HG02798 (cell line): ENCODE measurements at regions not wholly inside any gene's neighbourhood (a gene's known extent, or its start where the extent isn't known, plus 50 kb on each side); places are given as distances from the start of the nearest gene placed in this dataset.

Experiments used
- ATAC-seq: cut with Tn5 transposase; IDR thresholded peaks from one replicate; pipeline ENCODE4 v1.9.1; 2021; ENCODE audit warnings: mild to moderate bottlenecking; ENCODE audit not compliant: unreplicated experiment, poor library complexity

DNA sequence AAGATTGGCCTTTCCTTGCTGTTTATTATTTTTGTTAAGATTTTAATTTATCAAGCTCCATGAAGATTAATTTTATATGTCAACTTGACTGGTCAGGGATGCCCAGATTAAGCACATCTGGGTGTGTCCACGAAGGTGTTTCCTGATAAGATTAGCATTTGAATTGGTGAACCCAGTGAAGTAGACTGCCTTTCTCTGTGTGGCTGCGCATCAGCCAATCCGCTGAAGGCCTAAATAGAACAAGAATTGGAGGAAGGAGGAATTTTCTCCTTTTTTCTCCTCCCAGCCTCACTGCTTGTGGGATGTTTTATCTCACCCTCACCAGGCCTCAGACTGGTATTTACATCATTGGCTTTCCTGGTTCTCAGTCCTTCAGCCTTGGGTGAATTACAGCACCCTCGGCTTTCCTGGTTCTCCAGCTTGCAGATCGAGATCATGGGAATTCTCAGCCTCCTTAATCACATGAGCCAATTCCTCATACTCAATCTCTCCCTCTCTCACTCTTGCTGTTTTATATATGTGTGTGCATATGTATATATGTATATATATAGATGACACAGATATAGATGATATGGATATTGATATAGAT is 135.4 kb upstream of the SPEF2 start:
- ATAC-seq, result no peak

DNA sequence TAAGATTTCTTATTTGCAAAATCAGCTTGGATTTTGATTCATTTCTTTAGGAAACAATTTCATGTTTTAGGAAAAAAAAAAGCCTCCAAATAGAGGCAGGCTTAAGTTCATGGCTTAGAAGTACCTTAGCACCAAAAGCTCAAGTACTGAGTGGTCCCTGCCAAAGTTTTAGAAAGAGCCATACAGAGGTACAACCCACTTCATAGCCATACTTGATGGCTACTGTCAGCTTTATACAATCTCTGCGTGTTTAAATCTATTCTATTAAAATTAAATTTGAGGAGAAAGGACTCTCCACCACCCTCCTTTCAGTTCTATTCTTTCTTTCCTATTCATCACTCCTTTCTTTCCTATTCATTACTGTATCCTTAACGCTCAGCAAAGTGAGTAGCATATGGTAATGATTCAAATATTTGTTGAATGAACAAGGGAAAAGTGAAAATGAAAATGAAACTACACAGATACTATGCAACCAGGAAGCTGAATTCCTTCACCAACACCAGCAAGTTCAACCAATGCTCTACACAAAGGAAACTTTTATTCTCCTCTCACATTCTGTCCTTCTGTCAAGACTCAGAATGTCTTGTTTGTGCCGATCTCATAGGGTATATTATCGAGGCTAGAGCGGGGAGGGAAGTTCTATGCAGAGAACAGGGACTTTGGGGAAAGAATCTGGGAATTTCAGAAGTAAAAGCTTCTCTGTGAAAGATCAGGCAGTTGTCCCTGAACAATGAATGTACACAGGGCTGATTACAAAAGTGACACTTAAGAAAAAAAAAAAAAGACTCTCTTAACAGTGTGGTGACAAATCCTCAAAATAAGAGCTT is 138.6 kb upstream of the SPEF2 start:
- ATAC-seq, result peak; percentile 79

DNA sequence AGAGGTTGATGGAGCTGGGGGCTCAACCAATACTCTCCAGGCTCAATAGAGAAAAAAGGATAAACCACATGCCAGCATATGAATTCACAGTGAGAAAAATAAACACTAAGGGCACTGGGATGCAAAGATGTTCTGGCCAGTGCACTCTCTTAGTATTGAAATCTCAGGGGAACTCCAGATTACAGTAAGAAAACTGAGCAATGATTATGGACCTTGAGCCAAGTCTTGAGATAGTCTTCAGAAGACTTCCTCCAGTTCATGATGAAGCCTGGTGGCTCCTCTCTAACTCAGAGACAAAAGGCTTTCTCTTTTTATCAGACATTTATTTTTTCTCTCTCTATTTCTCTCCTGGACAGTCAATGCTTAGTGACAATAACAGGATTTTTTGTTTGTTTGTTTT is 139.8 kb upstream of the SPEF2 start:
- ATAC-seq, result no peak

DNA sequence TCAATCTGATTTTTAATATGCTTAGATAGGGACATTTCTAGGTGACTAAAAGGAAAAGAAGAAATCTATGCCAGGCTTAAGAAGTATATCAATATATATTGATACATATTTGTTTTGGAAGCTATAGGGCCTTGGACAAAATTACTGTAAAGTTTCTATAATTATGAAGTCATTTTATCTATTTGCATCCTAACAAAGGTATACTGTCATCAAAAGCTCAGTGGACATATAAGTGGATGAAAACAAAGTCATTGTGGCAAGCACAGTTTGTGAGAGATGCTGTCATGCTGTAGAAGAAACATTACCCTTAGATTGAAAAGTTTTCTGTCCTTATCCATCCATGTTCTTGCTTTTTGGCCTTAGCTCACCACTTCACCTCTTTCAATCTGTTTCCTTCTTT is 140.3 kb upstream of the SPEF2 start:
- ATAC-seq, result no peak

DNA sequence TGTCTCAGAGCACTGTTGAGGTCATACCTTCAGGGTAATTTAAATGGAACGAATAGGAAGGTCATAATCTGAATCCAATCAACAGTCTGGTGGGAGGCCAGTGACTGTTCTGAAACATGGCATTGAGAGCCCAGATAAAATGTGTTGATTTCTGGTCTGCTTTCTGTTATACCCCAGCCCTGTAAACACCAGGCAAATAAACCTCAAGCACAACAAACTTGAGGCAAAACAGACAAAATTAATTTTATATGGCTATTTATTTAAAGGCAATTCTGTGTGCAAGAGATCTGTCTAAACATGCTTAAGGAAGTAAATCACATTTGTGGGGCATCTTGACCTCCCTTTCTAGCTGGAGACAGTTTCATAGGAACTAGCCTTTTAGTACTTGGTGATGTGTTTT is 140.9 kb upstream of the SPEF2 start:
- ATAC-seq, result no peak

DNA sequence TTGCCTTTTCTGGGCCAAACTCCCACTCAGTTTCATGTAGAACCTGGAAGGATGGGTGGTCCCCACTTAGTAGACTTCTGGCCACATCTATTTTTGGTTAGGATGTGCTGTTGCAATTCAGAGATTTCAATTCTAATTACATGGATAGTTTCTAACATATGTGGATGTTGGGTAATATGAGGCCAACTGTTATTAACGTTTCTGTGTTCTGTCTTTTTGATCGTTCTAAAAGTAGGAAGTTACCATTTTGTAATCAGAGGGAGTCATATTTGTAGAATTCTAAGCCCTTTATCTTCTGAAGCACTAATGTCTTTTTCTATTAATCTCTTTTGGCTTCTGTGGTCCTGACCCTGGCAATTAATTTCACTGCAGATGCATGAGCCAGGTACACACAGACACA is 141.6 kb upstream of the SPEF2 start:
- ATAC-seq, result no peak

DNA sequence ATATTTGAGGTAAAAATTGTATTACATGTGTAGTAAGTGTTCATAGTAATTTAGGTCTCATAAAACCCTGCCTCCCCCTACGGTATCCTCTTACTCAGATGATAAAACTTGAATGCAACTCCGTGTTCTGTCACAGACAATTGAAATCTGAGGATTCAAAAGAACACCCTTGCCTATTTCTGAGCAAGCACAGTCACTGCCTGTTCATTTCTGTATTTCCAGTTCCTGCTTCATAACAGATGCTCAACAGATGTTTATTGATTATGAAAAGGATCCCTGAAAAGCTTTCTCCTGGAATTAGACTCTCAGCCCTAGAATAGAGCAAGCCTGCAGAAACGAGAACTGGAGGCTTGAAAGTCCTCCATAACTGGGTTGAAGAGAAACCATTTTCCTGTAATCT is 144.1 kb upstream of the SPEF2 start:
- ATAC-seq, result no peak

DNA sequence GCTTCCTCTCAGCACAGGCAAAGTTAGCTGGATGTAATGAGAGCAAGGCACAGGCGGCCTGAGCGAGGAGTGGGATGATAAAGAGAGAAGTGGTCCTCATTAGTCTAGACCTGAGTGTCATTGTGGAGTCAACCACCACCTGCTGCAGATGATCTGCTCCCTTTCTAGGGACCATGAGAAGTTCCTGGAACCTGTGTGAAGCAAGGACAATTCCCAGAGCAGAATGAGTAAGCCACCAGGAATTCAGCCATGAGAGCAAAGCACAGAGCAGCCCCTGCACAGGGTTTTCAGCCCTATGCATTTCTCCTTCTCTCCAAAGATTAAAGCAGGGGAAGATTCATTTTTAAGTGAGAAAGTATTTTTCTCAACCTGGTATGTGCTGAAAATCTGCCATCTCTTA is 146.8 kb upstream of the SPEF2 start:
- no peak for ATAC-seq

DNA sequence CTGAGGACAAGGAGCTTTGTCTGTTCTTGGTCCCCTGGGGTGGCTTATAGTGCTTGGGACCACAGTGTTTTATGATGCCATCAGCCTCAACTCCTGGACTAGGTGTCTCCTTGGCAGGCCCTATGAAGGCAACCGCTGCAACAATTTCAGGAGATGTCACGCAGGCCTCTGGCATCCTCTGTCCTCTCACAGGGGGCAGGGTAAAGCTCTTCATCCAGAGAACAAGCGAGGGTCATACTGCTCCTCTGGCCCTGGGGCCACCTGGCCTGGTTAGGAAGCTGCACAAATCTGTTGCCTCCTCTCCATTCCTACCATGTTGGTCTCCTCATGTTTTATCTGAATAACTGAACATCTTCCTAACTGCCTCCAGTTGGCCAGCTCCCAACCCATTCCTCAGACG is 148.9 kb upstream of the SPEF2 start:
- ATAC-seq, result no peak

DNA sequence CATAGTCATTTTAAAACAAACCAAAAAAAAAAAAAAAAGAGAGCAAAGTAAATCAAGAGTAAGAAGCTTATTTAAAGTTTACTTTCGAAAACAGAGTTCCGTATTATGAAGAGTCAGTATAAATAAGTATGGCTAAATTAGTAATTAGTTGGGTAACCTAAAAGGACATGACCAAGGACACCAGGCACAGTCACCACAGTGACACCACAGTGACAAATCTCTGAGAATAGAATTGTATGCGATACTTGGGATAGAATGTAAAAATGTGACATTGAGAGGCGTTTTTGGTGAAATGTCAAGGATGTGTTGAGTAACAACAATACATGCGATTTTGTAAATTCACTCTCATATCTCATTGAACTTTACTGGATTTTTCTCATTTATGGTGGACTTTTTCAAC is 150.9 kb upstream of the SPEF2 start:
- no peak for ATAC-seq

DNA sequence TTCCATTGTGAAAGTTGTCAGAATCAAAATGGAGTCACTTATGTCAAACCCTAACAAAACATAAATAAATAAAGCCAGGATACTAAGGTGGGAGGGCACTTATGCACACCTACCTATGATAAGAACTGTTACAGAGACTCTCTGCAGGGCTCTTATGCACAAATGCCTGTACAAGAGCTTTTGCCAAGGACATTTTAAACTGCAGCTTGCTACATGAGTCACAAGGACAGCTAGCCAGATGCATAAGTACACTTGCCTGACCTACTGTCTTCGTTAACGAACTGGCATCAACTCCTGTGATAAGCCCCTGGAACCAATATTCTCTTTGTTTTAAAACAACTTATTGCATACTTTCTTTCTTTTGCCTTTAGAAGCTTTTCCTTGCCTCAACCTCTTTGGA is 152.9 kb upstream of the SPEF2 start:
- ATAC-seq, result no peak

DNA sequence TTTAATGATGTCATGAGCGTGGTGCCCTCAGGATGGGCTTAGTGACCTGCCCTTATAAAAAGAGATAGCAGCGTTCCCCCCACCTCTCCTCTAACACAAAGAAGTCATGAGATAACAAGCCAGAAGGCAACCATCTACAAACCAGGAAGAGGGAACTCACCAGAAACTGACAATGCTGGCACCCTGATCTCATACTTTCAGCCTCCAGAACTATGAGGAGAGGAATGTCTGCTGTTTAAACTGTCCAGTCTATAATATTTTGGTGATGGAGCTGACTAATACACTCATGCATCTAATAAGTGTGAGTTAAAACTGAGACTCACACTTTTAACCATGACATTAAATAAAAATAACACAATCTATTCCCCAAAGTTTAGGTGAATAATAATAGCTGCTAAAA is 156.1 kb upstream of the SPEF2 start:
- no peak for ATAC-seq

DNA sequence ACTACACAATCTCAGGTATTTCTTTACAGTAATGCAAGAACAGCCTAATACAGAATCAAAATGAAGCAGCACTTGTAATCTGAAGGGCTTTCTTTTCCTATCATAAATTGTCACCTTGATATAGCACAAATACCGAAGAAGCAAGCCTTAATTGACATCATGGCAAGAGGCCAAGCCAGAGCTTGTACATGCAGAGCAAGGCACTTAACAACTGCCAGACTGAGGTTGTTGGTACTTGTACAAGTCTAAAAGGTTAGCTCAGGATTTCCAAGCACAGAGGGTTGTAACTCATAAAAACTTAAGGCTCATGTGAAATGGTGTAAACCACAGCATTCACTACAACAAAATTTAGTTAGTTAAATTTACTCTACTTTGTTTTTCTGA is 158.8 kb upstream of the SPEF2 start:
- no peak for ATAC-seq

DNA sequence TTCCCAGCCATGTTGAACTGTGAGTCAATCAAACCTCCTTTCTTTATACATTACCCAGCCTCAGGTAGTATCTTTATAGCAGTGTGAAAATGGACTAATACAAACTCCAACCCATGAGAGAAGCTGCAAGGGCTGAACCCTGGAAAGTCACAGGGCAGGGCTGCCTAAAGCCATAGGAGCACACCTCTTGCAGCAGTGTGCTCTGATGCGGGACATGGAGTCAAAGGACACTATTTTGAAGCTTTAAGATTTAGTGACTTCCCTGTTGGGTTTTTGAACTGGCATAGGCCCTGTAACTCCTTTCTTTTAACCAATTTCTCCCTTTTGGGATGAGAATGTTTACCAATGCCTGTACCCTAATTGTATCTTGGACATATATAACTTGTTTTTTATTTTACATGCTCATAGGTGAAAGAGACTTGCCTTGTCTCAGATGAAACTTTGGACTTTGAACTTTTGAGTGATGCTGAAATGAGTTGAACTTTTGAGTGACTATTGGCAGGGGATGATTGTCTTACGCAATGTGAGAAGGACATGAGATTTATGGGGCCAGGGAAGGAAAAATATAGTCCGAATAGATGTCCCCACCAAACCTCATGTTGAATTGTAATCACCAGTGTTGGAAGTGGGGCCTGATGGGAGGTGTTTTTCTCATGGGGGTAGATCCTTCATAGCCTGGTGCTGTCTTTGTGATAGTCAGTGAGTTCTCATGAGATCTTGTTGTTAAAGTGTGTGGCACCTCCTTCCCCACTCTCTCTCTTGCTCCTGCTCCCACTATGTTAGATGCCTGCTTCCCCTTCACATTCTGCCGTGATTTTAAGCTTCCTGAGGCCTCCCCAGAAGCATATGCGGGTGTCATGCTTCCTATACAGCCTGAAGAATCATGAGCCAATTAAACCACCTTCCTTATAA is 159.5 kb upstream of the SPEF2 start:
- ATAC-seq, result no peak

DNA sequence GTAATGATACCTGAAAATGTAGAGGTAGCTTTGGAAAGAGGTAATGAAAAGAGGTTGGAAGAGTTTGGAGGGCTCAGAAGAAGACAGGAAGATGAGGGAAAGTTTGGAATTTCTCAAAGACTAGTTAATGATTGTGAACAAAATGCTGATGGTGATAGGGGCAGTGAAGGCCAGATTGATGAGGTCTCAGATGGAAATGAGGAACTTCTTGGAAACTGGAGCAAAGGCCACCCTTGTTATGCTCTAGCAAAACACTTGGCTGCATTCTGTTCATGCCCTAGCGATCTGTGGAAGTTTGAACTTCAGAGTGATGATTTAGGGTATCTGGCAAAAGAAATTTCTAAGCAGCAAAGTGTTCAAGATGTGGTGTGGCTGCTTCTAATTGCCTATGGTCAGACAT is 161.2 kb upstream of the SPEF2 start:
- no peak for ATAC-seq

DNA sequence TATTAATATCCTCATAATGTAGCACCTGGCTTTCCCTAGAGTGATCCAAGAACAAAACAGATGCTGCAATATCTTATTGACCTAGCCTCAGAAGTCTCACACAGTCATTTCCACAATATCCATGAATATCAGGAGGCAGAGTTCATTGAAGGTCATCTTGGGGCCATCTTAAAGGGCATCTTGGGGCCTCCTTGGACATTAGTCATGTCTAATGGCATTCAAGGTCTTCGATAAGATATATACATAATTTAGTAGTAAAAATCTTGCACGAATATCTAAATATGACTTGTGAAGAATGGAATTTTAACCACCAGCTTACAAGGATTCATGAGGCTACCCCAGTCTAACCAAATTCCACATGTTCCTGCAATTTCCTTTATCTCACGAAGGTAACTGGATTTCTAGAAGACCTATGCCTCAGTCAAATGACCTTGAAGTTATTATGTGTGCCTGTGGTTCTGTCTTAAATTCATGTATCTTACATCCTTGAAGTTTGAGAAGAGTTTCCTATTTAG is 163.6 kb upstream of the SPEF2 start:
- ATAC-seq, result no peak

DNA sequence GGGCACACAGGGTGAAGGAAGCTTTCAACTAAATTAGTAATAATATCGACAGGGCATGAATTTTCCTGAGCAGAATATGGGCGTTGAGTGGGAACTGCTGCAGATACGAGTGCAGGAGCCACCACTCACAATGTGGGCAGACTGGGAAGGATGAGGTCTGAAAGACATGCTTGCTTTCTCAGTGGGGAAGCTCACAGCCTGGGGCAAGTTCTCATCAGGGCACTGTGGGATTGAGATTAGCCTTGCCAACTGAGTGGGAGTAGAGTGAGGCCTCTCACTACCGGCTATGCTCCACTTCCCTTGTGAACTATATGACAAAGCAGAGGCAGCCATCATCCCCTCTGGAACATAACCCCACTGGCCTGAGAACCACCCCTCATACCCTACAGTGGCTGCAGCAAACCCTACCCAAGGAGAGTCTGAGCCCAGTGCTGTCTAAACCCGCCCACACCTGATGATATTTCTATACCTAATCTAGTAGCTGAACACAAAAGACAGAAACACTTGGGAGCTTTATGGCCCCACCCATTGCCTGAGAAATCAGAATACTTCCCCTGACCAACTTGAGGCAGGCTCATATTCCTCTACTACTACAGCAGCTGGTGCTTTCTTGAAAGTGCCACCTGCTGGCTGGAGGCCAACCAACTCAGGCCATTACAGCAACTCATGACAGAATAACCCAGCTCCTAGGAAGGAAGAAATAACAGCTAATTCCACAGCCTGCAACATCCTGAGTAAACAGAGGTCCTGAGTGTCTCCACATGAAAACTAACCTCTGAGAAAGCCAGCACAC is 173.7 kb upstream of the SPEF2 start:
- ATAC-seq, result no peak

DNA sequence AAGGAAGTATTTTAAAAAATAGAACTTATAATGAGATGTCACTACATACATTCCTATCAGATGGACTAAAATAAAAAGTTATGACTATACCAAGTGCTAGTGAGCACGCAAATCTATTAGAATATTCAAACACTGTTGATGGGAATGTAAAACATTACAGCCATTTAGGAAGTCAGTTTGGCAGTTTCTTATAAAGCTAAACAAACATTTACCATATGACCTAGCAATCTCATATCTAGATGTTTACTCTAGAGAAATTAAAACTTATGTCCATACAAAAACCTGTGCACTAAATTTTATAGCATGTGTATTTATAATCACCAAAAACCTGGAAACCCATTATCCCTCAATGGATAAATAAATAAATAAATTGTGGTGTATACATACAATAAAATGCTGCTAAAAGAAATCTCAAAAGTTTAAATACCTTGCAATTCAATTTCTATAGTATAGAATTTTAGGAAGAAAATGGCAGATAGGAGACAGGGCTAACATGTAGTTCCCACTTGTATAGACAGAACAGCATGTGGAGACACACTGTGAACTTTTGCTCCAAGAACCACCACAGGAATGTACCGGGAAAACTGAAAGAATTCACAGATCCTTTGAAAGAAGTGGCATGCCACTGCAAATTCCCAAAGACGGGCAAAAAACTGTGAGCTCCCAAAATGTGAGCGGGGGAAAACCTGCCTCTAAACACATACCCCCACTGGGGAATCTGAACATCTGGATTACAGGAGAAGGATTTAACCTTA is 174.6 kb upstream of the SPEF2 start:
- no peak for ATAC-seq

DNA sequence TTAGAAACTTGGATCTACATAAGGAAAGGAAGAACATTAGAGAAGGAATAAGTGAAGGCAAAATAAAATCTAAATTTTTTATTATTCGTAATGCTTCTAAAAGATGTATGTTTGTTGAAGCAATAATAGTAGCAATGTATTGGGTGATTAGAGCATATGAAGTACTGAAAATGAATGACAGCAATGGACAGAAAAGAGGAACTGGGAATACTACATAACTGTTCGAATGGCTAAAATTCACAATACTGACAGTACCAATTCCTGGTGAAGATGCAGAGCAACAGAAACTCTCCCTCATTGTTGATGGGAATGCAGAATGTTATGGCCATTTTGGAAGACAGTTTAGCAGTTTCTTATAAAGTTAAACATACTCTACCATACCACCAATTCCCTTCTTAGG is 177.3 kb upstream of the SPEF2 start:
- no peak for ATAC-seq

DNA sequence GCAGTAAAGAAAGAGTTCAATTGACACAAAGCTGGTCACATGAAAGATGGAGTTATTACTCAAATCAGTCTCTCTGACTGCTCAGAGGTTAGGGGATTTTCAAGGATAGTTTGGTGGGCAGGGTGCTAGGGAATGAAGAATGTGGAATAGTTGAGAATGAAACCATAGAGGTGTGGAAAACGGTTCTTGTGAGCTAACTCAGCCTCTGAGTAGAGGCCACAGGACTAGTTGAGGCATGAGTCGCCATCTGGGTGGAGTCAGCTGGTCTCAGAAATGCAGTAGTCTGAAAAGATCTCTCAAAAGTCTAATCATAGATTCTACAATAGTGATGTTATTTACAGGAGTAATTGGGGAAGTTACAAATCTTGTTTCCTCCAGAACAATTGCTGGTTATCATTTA is 178.9 kb upstream of the SPEF2 start:
- ATAC-seq, result no peak
